HEK293T (cell line): ENCODE measurements at regions not wholly inside any gene's neighbourhood (a gene's known extent, or its start where the extent isn't known, plus 50 kb on each side); places are given as distances from the start of the nearest gene placed in this dataset.
"Not testable (repeated sequence)": the region's sequence is repeated elsewhere in the genome, so short reads cannot be mapped to it uniquely, and the experiment has no call there.

Source experiments
- CTCF ChIA-PET: fragments of 350-600 bp; formaldehyde crosslinking; extraction: SDS; loops from one replicate; lab custom pipeline; 2021; ENCODE audit warnings: antibody characterized with exemption, inconsistent platforms; lab: Yijun Ruan, JAX
- POLR2A ChIA-PET: fragments of 350-600 bp; formaldehyde crosslinking; extraction: SDS; loops from one replicate; lab custom pipeline; 2020; ENCODE audit warnings: antibody characterized with exemption, inconsistent platforms; lab: Yijun Ruan, JAX
- DNase-seq: peaks from one replicate; pipeline ENCODE4 v3.0.0; 2012; ENCODE audit warnings: mixed read lengths; ENCODE audit errors: extremely low spot score
- ARNT ChIP-seq: fragments of 450-650 bp; IDR thresholded peaks from 2 replicates; pipeline ENCODE4 v1.6.1; 2017; ENCODE audit warnings: mild to moderate bottlenecking
- BHLHE40 ChIP-seq: fragments of 450-650 bp; IDR thresholded peaks from 2 replicates; pipeline ENCODE4 v1.6.1; 2016; ENCODE audit warnings: mild to moderate bottlenecking, moderate library complexity, borderline replicate concordance
- CTBP1 ChIP-seq: fragments of 450-650 bp; IDR thresholded peaks from 2 replicates; pipeline ENCODE4 v1.6.1; 2016; ENCODE audit warnings: borderline replicate concordance
- ELF4 ChIP-seq: fragments of 450-650 bp; IDR thresholded peaks from 2 replicates; pipeline ENCODE4 v1.6.1; 2017; ENCODE audit warnings: antibody characterized with exemption
- FOXA1 ChIP-seq: fragments of 450-650 bp; IDR thresholded peaks from 2 replicates; pipeline ENCODE4 v1.6.1; 2016; ENCODE audit warnings: mild to moderate bottlenecking
- FOXK2 ChIP-seq: fragments of 450-650 bp; IDR thresholded peaks from 2 replicates; pipeline ENCODE4 v1.6.1; 2016; ENCODE audit warnings: mild to moderate bottlenecking
- FOXM1 ChIP-seq: fragments of 450-650 bp; IDR thresholded peaks from 2 replicates; pipeline ENCODE4 v1.6.1; 2017; ENCODE audit warnings: mild to moderate bottlenecking, borderline replicate concordance
- HDGF ChIP-seq: fragments of 450-650 bp; IDR thresholded peaks from 2 replicates; pipeline ENCODE4 v1.6.1; 2017; ENCODE audit warnings: antibody characterized with exemption, borderline replicate concordance
- L3MBTL2 ChIP-seq: fragments of 450-650 bp; conservative IDR thresholded peaks from 2 replicates; pipeline ENCODE4 v1.6.1; 2016; ENCODE audit warnings: mild to moderate bottlenecking
- LEF1 ChIP-seq: fragments of 450-650 bp; IDR thresholded peaks from 2 replicates; pipeline ENCODE4 v1.6.1; 2017; ENCODE audit warnings: mild to moderate bottlenecking, borderline replicate concordance
- NFRKB ChIP-seq: fragments of 450-650 bp; IDR thresholded peaks from 2 replicates; pipeline ENCODE4 v1.6.1; 2016; ENCODE audit warnings: mild to moderate bottlenecking, moderate library complexity
- PKNOX1 ChIP-seq: fragments of 450-650 bp; IDR thresholded peaks from 2 replicates; pipeline ENCODE4 v1.6.1; 2016
- SP1 ChIP-seq: fragments of 450-650 bp; IDR thresholded peaks from 2 replicates; pipeline ENCODE4 v1.6.1; 2017
- SUZ12 ChIP-seq: fragments of 450-650 bp; IDR thresholded peaks from 2 replicates; pipeline ENCODE4 v1.6.1; 2016; ENCODE audit warnings: mild to moderate bottlenecking
- TARDBP ChIP-seq: fragments of 450-650 bp; IDR thresholded peaks from 2 replicates; pipeline ENCODE4 v1.6.1; 2016
- ZNF384 ChIP-seq: fragments of 450-650 bp; IDR thresholded peaks from 2 replicates; pipeline ENCODE4 v1.6.1; 2016

GRCh38 chr1:171397851-171398469 lies 84.0 kb downstream of the FMO4 start:
- DNase-seq = no peak
- POLR2A ChIA-PET = no interaction called here
- no peak for TF ChIP-seq PKNOX1
- TF ChIP-seq BHLHE40 = no peak
- no peak for TF ChIP-seq TARDBP
- TF ChIP-seq SUZ12 = no peak
- no peak for TF ChIP-seq ARNT
- no peak for TF ChIP-seq CTBP1
- TF ChIP-seq FOXA1 = no peak
- no peak for TF ChIP-seq ZNF384
- no peak for TF ChIP-seq ELF4
- TF ChIP-seq FOXK2 = no peak
- no peak for TF ChIP-seq FOXM1
- no peak for TF ChIP-seq LEF1
- TF ChIP-seq NFRKB = no peak
- TF ChIP-seq HDGF = no peak
- no peak for TF ChIP-seq L3MBTL2
- no peak for TF ChIP-seq SP1
- CTCF ChIA-PET = no interaction called here

- POLR2A ChIA-PET = no interaction called here
- DNase-seq = no peak
- CTCF ChIA-PET = no interaction called here
- TF ChIP-seq FOXA1 = no peak
- no peak for TF ChIP-seq HDGF
- no peak for TF ChIP-seq FOXM1
- TF ChIP-seq FOXK2 = no peak
- TF ChIP-seq ZNF384 = no peak
- no peak for TF ChIP-seq SUZ12
- TF ChIP-seq SP1 = no peak
- no peak for TF ChIP-seq L3MBTL2
- no peak for TF ChIP-seq BHLHE40
- TF ChIP-seq LEF1 = no peak
- no peak for TF ChIP-seq NFRKB
- TF ChIP-seq TARDBP = no peak
- no peak for TF ChIP-seq PKNOX1
- TF ChIP-seq ARNT = no peak
- TF ChIP-seq ELF4 = no peak
- no peak for TF ChIP-seq CTBP1
Observed at GRCh38 chr1:171403393-171403792, 81.9 kb upstream of the PRRC2C start.

GRCh38 chr1:171405391-171405714 lies 80.0 kb upstream of the PRRC2C start:
- no peak for TF ChIP-seq TARDBP
- TF ChIP-seq LEF1 = no peak
- TF ChIP-seq ELF4 = no peak
- TF ChIP-seq SUZ12 = no peak
- TF ChIP-seq ZNF384 = no peak
- no peak for TF ChIP-seq NFRKB
- TF ChIP-seq BHLHE40 = no peak
- no peak for TF ChIP-seq L3MBTL2
- TF ChIP-seq FOXK2 = no peak
- no peak for TF ChIP-seq PKNOX1
- no peak for TF ChIP-seq FOXA1
- no peak for TF ChIP-seq ARNT
- TF ChIP-seq SP1 = no peak
- no peak for TF ChIP-seq CTBP1
- TF ChIP-seq FOXM1 = no peak
- TF ChIP-seq HDGF = no peak
- no peak for DNase-seq
- ChIA-PET CTCF (interaction anchor here (0.7 kb wide), 1 partner anchor 1429 kb away, joined by 5 read pairs; no protein-coding TSS in a partner anchor), POLR2A (no interaction called here)

GRCh38 chr1:171413557-171413956 lies 71.8 kb upstream of the PRRC2C start:
- DNase-seq, CTCF ChIA-PET, POLR2A ChIA-PET: not testable (repeated sequence)

- ChIA-PET CTCF (no interaction called here), POLR2A (no interaction called here)
- TF ChIP-seq ELF4 (no peak), CTBP1 (no peak), NFRKB (no peak)
- DNase-seq = no peak
Observed at GRCh38 chr1:171418546-171418945, 66.8 kb upstream of the PRRC2C start.

- POLR2A ChIA-PET = no interaction called here
- CTCF ChIA-PET = no interaction called here
Observed at GRCh38 chr1:171420810-171421209, 64.5 kb upstream of the PRRC2C start.

GRCh38 chr1:171421413-171422020 lies 63.8 kb upstream of the PRRC2C start:
- no peak for DNase-seq
- TF ChIP-seq ARNT = no peak
- TF ChIP-seq CTBP1 = no peak
- TF ChIP-seq SUZ12 = no peak
- no peak for TF ChIP-seq BHLHE40
- no peak for TF ChIP-seq ELF4
- no peak for TF ChIP-seq L3MBTL2
- no peak for TF ChIP-seq HDGF
- TF ChIP-seq PKNOX1 = no peak
- TF ChIP-seq ZNF384 = no peak
- no peak for TF ChIP-seq FOXM1
- no peak for TF ChIP-seq SP1
- TF ChIP-seq FOXA1 = no peak
- no peak for TF ChIP-seq NFRKB
- no peak for TF ChIP-seq LEF1
- no peak for TF ChIP-seq FOXK2
- no peak for TF ChIP-seq TARDBP
- POLR2A ChIA-PET = no interaction called here
- CTCF ChIA-PET = no interaction called here

More at GRCh38 chr1:171420810-171421209, 64.5 kb upstream of the PRRC2C start:
- DNase-seq = no peak
- TF ChIP-seq SP1 (no peak), FOXA1 (no peak)
